ENCODE measurements at regions not wholly inside any gene's neighbourhood (a gene's known extent, or its start where the extent isn't known, plus 50 kb on each side); places are given as distances from the start of the nearest gene placed in this dataset.

GRCh38 chr10:107577221-107577620 is 412.7 kb upstream of the SORCS1 start:
- no peak overlapping the region for H3K4me3 ChIP-seq (replicated peaks; ENCODE audit: low read depth, low read length)
- TF ChIP-seq, protein P1, sequence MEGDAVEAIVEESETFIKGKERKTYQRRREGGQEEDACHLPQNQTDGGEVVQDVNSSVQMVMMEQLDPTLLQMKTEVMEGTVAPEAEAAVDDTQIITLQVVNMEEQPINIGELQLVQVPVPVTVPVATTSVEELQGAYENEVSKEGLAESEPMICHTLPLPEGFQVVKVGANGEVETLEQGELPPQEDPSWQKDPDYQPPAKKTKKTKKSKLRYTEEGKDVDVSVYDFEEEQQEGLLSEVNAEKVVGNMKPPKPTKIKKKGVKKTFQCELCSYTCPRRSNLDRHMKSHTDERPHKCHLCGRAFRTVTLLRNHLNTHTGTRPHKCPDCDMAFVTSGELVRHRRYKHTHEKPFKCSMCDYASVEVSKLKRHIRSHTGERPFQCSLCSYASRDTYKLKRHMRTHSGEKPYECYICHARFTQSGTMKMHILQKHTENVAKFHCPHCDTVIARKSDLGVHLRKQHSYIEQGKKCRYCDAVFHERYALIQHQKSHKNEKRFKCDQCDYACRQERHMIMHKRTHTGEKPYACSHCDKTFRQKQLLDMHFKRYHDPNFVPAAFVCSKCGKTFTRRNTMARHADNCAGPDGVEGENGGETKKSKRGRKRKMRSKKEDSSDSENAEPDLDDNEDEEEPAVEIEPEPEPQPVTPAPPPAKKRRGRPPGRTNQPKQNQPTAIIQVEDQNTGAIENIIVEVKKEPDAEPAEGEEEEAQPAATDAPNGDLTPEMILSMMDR (IDR thresholded peaks at IDR 0.05; ENCODE audit: low read length, missing control alignments), result no peak
- DNase-seq (ENCODE audit: low read depth), result no peak

DNA sequence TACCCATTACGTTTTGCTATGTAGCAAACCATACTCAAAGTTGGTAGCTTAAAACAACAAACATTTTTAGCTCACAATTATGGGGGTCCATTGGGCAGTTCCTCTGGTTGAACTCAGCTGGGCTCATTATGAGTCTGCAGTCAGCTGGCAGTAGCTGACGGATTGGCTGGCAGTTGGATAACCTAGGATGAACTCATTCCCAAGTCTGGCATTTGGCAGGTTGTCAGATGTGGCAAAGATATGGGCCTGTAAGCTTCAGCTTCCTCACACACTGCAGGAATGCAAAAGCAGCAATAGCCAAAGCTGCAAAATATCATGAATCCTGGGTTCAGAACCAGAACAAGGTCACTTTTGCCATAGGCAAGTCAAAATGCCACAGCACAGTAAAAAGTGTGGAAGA is 412.2 kb upstream of the SORCS1 start:
- DNase-seq (ENCODE audit: low read depth), result no peak
- TF ChIP-seq, protein P1 (IDR thresholded peaks at IDR 0.05; ENCODE audit: low read length, missing control alignments), result no peak

DNA sequence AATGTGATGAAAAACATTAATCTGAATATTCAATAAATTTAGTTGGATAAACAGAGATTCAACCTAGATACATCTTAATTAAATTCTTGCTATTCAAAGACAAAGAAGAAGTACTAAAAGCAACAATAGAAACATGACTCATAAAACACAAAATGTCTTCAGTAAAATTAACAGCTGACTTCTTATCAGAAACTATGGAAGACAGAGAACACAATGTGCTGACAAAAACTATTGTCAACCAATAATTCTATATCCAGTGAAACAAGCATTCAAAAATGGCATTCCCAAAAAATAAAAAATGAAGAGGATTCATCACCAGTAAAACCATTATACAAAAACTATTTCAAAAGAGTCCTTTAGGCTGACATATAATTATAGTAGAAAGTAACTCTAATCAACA is 400.5 kb upstream of the SORCS1 start:
- H3K4me3 ChIP-seq (replicated peaks; ENCODE audit: low read depth, low read length), result no peak overlapping the region
- TF ChIP-seq, protein P1 (IDR thresholded peaks at IDR 0.05; ENCODE audit: low read length, missing control alignments), result no peak
- no peak for DNase-seq (ENCODE audit: low read depth)

More for the DNA sequence above, 412.2 kb upstream of the SORCS1 start:
- no peak overlapping the region for H3K4me3 ChIP-seq (replicated peaks; ENCODE audit: low read depth, low read length)

DNA sequence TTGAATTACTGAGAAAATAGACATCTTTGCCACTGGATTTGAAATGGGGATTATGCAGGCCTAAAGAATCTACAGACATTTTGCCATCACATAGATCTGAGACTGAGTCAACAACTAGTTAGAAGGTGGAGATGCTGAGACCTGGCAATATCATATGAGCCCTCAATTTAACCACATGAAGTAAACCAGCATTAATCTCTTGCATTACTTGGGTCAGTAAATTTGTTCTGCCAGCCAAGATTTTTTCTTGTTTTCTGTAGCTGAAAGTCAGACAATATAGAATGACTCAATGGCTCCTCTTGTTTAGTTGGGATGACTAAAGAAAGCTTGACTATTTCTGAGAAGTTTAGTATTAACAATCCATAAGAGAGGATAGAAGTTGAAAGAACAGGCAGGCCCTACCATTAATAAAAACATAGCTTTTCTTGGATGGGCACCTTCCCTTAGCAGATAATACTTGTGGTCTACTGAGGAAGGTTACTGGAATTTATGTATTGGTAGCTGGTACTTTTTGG is 396.7 kb upstream of the SORCS1 start:
- no peak for DNase-seq (ENCODE audit: low read depth)
- TF ChIP-seq, protein P1 (IDR thresholded peaks at IDR 0.05; ENCODE audit: low read length, missing control alignments), result no peak
- H3K4me3 ChIP-seq (replicated peaks; ENCODE audit: low read depth, low read length), result no peak overlapping the region

- TF ChIP-seq, protein P1 (IDR thresholded peaks at IDR 0.05; ENCODE audit: low read length, missing control alignments), result no peak
- H3K4me3 ChIP-seq (replicated peaks; ENCODE audit: low read depth, low read length), result no peak overlapping the region
- no peak for DNase-seq (ENCODE audit: low read depth)
These were observed 393.4 kb upstream of the SORCS1 start for GRCh38 chr10:107557916-107558315.

DNA sequence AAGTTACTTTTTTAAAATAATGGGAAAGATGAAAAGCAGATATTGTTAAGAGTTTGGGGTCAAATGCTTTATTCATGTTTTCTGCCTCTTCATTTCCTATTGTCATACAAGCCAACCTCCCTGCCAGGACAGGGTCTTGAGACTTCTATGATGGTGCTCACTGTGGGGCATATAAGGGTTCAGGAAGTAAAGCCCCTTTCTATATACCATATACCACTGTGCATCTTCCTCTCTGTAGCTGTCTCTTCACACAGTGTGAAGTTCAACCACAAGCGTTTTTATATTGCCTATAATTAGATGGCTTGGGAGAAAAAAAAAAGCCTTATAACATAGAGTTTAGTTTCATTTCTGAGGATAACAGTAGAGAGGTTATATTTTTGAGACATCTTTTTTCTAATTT is 389.8 kb upstream of the SORCS1 start:
- no peak for DNase-seq (ENCODE audit: low read depth)
- H3K4me3 ChIP-seq (replicated peaks; ENCODE audit: low read depth, low read length), result no peak overlapping the region
- TF ChIP-seq, protein P1 (IDR thresholded peaks at IDR 0.05; ENCODE audit: low read length, missing control alignments), result no peak

DNA sequence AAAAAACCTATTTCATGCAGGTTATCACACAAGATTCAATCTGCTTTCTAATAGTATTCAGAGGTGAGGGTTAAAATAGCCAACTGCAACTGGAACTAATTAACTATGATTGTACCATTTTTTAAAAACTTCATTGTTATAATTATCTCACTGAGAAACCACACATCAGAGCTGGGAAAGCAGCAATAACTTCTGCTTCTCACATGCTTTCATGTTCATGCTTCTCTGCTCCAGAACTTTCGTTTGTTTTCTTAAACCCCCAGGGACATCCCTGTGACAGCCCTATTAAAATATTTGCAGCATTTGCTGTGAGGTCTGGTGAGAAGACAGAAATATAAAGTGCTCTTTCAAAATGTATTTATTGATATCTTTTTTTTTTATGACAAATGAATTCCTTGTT is 389.0 kb upstream of the SORCS1 start:
- TF ChIP-seq, protein P1 (IDR thresholded peaks at IDR 0.05; ENCODE audit: low read length, missing control alignments), result no peak
- no peak overlapping the region for H3K4me3 ChIP-seq (replicated peaks; ENCODE audit: low read depth, low read length)
- peak; percentile 46 for DNase-seq (ENCODE audit: low read depth)

Measured in fibroblast of pulmonary artery (primary cell).